Duodenal mucosa (tissue), 2 donors: ENCODE measurements at regions not wholly inside any gene's neighbourhood (a gene's known extent, or its start where the extent isn't known, plus 50 kb on each side); places are given as distances from the start of the nearest gene placed in this dataset.

Source experiments
- H3K27ac ChIP-seq: one replicate; pipeline ENCODE4 v1.7.0; 2013; ENCODE audit warnings: low read depth, low read length
- H3K27me3 ChIP-seq, 2 donors: one replicate each; pipeline ENCODE4 v1.7.0; 2013; ENCODE audit warnings: low read length in 2 of 2, control low read depth in 1 of 2; ENCODE audit not compliant: insufficient read depth in 2 of 2, control insufficient read depth in 1 of 2
- H3K36me3 ChIP-seq, 2 donors: one replicate each; pipeline ENCODE4 v1.7.0; 2013; ENCODE audit warnings: low read length in 2 of 2, control low read depth in 1 of 2; ENCODE audit not compliant: insufficient read depth in 2 of 2, control insufficient read depth in 1 of 2
- H3K4me1 ChIP-seq, 2 donors: one replicate each; pipeline ENCODE4 v1.7.0; 2013; ENCODE audit warnings: low read length in 2 of 2, control low read depth in 1 of 2; ENCODE audit not compliant: insufficient read depth in 2 of 2, control insufficient read depth in 1 of 2
- H3K4me3 ChIP-seq, 2 donors: one replicate each; pipeline ENCODE4 v1.7.0; 2013; ENCODE audit warnings: low read length in 2 of 2, low read depth in 1 of 2
- H3K9ac ChIP-seq, 2 donors: one replicate each; pipeline ENCODE4 v1.7.0; 2013; ENCODE audit warnings: low read length in 2 of 2, low read depth in 1 of 2
- H3K9me3 ChIP-seq, 2 donors: one replicate each; pipeline ENCODE4 v1.7.0; 2013; ENCODE audit warnings: low read length in 2 of 2, control low read depth in 1 of 2; ENCODE audit not compliant: control insufficient read depth in 1 of 2

- Histone ChIP-seq H3K4me3 (no peak overlapping the region), H3K36me3 (no peaks in the 10 kb centered on the region), H3K9me3 (no peaks in the 10 kb centered on the region), H3K9ac (no peak overlapping the region), H3K4me1 (no peaks in the 10 kb centered on the region), H3K27ac (no peak overlapping the region), H3K27me3 (no peaks in the 10 kb centered on the region)
Measured at GRCh38 chr10:10626734-10627133, 390.9 kb upstream of the CELF2 start.

GRCh38 chr10:10627414-10627813, 390.3 kb upstream of the CELF2 start:
- Histone ChIP-seq H3K27ac (no peak overlapping the region), H3K9ac (no peak overlapping the region), H3K27me3 (no peaks in the 10 kb centered on the region), H3K36me3 (no peaks in the 10 kb centered on the region), H3K4me3 (no peak overlapping the region), H3K4me1 (no peaks in the 10 kb centered on the region), H3K9me3 (no peaks in the 10 kb centered on the region)

GRCh38 chr10:10629512-10629911, 388.2 kb upstream of the CELF2 start:
- Histone ChIP-seq H3K27me3 (no peaks in the 10 kb centered on the region), H3K27ac (no peak overlapping the region), H3K4me1 (no peaks in the 10 kb centered on the region), H3K9ac (no peak overlapping the region), H3K36me3 (no peaks in the 10 kb centered on the region), H3K4me3 (no peak overlapping the region), H3K9me3 (no peaks in the 10 kb centered on the region)

GRCh38 chr10:10630281-10630680, 387.4 kb upstream of the CELF2 start:
- Histone ChIP-seq H3K27ac (no peak overlapping the region), H3K9ac (no peak overlapping the region), H3K4me1 (no peaks in the 10 kb centered on the region), H3K36me3 (no peaks in the 10 kb centered on the region), H3K4me3 (no peak overlapping the region), H3K9me3 (no peaks in the 10 kb centered on the region), H3K27me3 (no peaks in the 10 kb centered on the region)

- no peak overlapping the region for H3K27ac ChIP-seq
- no peak overlapping the region for H3K9ac ChIP-seq
- no peaks in the 10 kb centered on the region for H3K36me3 ChIP-seq
- no peaks in the 10 kb centered on the region for H3K4me1 ChIP-seq
- H3K27me3 ChIP-seq = no peaks in the 10 kb centered on the region
- H3K4me3 ChIP-seq = no peak overlapping the region
- H3K9me3 ChIP-seq = no peaks in the 10 kb centered on the region
Measured at GRCh38 chr10:10630782-10631181, 386.9 kb upstream of the CELF2 start.

- no peaks in the 10 kb centered on the region for H3K4me1 ChIP-seq
- no peaks in the 10 kb centered on the region for H3K9me3 ChIP-seq
- no peaks in the 10 kb centered on the region for H3K36me3 ChIP-seq
- H3K4me3 ChIP-seq = no peak overlapping the region
- H3K27ac ChIP-seq = no peak overlapping the region
- no peak overlapping the region for H3K9ac ChIP-seq
- no peaks in the 10 kb centered on the region for H3K27me3 ChIP-seq
Measured at GRCh38 chr10:10642189-10642588, 375.5 kb upstream of the CELF2 start.

- Histone ChIP-seq H3K4me1 (no peaks in the 10 kb centered on the region), H3K27ac (no peak overlapping the region), H3K4me3 (no peak overlapping the region)
Measured at GRCh38 chr10:10642751-10643150, 374.9 kb upstream of the CELF2 start.

GRCh38 chr10:10644008-10644646, 373.5 kb upstream of the CELF2 start:
- Histone ChIP-seq H3K9me3 (no peaks in the 10 kb centered on the region), H3K36me3 (no peaks in the 10 kb centered on the region), H3K27me3 (no peaks in the 10 kb centered on the region), H3K4me1 (no peaks in the 10 kb centered on the region), H3K9ac (no peak overlapping the region), H3K4me3 (no peak overlapping the region), H3K27ac (no peak overlapping the region)

More at GRCh38 chr10:10642751-10643150, 374.9 kb upstream of the CELF2 start:
- no peak overlapping the region for H3K9ac ChIP-seq
- H3K9me3 ChIP-seq = no peaks in the 10 kb centered on the region
- H3K27me3 ChIP-seq = no peaks in the 10 kb centered on the region
- no peaks in the 10 kb centered on the region for H3K36me3 ChIP-seq

GRCh38 chr10:10644676-10645385, 372.8 kb upstream of the CELF2 start:
- Histone ChIP-seq H3K9me3 (no peaks in the 10 kb centered on the region), H3K4me3 (no peak overlapping the region), H3K27me3 (no peaks in the 10 kb centered on the region), H3K4me1 (no peaks in the 10 kb centered on the region), H3K9ac (no peak overlapping the region), H3K27ac (no peak overlapping the region), H3K36me3 (no peaks in the 10 kb centered on the region)

GRCh38 chr10:10647331-10647730, 370.3 kb upstream of the CELF2 start:
- H3K36me3 ChIP-seq = no peaks in the 10 kb centered on the region
- no peak overlapping the region for H3K27ac ChIP-seq
- H3K9ac ChIP-seq = no peak overlapping the region
- H3K4me3 ChIP-seq = no peak overlapping the region
- H3K4me1 ChIP-seq = no peaks in the 10 kb centered on the region
- no peaks in the 10 kb centered on the region for H3K27me3 ChIP-seq
- H3K9me3 ChIP-seq = no peaks in the 10 kb centered on the region
